HG03064 (cell line): ENCODE measurements at regions not wholly inside any gene's neighbourhood (a gene's known extent, or its start where the extent isn't known, plus 50 kb on each side); places are given as distances from the start of the nearest gene placed in this dataset.

Experiments
- ATAC-seq: cut with Tn5 transposase; IDR thresholded peaks from one replicate; pipeline ENCODE4 v1.9.1; 2021; ENCODE audit warnings: low read depth; ENCODE audit not compliant: unreplicated experiment

GRCh38 chr21:25342816-25343215 is 264.5 kb downstream of the MRPL39 start:
- ATAC-seq = no peak

DNA sequence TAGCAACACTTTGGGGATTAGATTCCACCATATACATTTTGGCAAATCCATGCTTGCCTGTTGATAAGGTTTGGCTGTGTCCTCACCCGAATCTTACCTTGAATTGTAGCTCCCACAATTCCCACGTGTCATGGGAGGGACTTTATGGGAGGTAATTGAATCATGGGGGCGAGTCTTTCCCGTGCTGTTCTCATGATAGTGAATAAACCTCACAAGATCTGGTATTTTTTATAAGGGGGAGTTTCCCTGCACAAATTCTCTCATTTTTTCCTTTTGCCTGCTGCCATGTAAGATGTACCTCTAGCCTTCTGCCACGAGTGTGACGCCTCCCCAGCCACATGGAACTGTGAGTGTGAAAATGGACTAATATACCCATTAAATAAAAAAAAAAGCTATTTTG is 265.3 kb downstream of the MRPL39 start:
- ATAC-seq = no peak

DNA sequence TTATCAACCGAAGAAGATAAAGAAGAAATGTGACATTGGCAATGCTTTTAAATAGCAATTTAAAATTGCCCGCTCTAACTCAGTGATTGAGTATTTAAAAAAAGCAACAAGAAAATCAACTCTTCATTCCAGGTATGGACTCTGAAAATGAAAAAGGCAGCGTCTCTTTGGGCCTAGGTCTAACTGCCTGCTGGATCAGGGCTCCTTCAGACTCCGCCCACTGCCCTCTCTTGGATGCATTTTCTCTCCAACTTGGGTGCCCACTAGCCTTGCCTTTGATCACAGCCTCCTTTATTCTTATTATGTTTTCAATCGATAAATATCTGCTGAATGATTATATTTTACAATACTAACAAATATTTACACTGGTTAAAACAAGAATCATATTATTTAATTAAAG is 268.9 kb downstream of the MRPL39 start:
- no peak for ATAC-seq

- ATAC-seq = no peak
These were observed 273.1 kb downstream of the MRPL39 start for GRCh38 chr21:25334046-25334730.

- ATAC-seq = no peak
These were observed 276.0 kb downstream of the MRPL39 start for GRCh38 chr21:25331286-25331685.

GRCh38 chr21:25330266-25330665 is 277.0 kb downstream of the MRPL39 start:
- ATAC-seq = no peak

DNA sequence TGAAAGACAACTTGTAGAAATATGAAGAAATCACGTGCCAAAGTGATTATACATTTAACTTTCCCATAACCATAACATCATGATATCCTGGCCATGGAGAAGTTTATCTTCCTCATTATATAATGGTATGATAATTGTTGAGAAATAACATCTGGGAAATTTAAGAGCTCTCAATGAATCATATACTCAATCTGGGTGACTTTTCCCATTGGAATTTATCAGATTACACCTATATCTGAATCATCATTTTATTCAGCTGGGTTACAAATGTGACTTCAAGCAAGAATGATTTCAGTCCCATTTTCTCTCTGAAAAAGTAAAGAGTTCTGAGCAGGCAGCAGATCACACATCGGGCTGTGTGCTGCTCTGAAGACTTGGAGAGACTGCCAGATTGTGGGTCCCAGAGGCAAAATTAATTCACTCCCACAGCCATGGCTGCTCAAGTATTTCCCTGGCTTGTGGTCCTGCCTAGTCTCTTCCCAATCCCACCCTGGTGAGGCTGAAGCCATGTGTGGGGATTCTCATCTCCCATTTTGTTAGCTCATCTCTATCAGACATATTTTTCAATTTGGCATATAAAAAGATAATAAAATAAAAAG is 278.0 kb downstream of the MRPL39 start:
- ATAC-seq = no peak

DNA sequence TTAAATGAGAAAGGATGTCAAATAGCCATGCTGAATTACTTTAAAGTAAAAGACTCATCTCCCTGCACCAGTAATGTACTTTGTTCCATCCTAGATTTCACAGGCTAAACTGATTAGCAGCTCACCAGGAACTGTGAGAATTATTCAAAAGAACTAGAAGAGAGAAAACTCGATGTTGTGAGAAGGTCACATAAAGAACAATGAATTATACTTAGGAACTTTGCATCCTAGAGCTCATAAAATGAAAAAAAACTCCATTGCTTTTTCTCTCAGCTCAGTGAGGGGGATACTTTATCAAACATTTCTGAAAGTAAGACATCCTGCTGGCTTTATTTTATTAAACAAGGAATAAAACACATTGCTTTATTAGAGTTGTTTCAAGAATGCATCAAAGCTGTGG is 278.5 kb downstream of the MRPL39 start:
- no peak for ATAC-seq

- no peak for ATAC-seq
These were observed 281.1 kb downstream of the MRPL39 start for GRCh38 chr21:25326181-25326580.

GRCh38 chr21:25324666-25325065 is 282.6 kb downstream of the MRPL39 start:
- no peak for ATAC-seq

GRCh38 chr21:25323356-25323949 is 283.8 kb downstream of the MRPL39 start:
- ATAC-seq = no peak

DNA sequence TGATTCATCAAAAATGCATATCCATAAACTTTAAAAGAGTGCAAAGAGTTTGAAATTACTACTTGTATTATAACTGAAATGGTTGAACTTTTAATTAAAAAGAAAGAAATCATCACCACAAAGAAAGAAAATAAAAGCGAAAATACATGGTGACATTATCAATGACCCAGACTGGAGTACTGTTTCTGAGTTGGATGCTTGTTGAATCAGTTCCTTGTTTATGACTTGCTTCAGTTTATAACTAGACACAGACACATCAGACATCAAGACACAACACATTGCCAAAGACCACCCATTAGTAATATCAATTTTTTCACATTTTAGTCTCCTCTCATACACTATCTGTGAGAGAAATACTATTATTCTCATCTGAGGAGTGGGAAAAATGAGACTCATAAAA is 293.0 kb downstream of the MRPL39 start:
- ATAC-seq = no peak

DNA sequence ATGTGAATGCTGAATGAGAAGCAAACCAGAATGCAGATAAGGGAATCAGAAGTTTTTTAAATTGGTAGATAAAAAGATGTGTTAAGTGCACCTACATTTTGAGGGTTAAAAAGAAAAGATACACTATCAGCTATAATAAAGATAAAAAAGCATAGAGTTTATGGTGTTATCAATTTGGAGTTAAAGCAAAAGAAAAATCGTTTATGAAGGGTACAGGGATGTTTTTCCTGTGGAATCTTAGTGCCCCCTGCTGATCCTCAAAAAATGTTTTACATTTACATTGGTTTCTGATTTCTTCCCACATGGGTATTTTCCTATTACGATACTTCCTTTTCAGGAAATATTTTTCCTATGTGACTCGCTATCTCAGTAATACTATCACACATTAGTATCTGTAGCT is 293.5 kb downstream of the MRPL39 start:
- no peak for ATAC-seq

DNA sequence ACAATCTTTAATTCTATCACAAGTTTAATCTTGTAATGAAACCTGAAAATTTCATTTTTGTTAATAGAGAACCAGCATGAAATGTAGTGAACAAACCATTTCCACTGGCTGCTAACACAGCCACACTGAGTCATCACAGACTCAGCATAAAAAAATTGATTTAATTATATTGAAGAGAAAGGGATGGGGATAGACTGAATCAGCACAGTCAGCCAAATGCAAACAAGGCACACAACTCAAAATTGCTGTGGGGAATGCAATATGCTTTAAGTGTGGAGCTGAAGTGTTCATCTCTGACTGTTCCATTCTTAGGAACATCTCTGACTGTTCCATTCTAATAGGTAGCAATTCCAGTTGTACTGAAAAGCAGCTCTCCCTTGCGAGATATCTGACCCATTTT is 299.8 kb downstream of the MRPL39 start:
- no peak for ATAC-seq

DNA sequence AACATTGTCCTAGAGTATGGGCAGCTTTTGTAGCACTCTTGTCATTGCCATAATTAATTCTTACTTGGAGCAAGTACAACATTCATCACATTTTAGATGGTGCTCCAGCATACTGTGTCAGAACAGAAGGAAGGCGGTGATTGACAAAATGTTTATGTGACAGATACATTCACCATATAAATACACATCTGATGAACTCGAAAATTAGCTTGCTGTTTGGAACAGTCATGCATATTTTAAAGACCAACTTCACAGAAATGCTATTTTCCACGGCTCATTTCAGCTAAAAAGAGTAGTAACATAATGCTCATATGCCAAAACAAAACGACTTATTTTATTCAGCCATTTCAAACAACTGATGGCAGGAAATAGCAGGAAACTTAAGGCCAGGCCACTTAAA is 302.7 kb downstream of the MRPL39 start:
- ATAC-seq = no peak

- no peak for ATAC-seq
These were observed 306.6 kb downstream of the MRPL39 start for GRCh38 chr21:25300632-25301031.

DNA sequence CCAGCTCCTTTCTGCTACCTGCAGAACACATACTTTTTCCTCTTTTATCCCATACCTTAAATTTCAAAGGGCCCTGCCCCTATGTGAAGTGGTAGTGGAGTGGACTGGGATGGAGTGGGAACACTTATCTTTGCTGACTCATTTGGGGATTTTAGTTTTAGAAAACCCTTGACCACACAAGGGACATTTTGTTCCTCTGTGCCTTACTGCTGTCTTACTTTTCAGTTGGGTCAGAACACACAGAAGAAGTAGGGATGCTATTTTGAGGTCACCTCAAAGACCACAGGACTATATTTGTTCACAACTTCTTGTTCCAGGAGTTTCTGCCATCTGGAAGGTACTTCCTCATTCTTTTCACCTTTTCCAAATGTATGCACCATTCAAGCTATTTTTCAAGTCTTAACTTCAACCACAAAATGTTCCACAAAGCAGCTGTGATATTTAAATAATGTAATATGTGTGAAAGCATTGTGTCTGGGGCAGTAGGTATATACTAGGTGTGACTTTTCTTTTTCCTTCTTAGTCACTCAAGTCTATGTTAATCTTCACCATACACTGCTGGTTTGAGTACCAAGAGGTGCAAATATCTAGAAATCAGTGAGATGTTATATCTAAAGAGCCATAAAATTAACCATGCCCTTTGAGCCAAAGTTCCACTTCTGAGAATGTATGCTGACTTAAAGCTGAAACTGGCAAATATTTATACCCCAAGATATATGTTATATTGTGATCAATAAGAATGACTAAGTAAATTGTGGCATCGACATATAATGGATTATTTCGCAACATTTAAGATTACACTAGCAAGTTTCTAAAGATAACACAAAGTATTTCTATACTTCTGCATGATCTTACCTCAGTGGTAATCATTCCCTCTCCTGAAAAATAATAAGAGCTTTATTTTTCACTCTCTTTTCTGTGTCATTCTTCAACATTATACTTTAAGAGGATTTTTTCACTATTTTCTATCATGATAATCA is 308.5 kb downstream of the MRPL39 start:
- peak; percentile 88 for ATAC-seq

DNA sequence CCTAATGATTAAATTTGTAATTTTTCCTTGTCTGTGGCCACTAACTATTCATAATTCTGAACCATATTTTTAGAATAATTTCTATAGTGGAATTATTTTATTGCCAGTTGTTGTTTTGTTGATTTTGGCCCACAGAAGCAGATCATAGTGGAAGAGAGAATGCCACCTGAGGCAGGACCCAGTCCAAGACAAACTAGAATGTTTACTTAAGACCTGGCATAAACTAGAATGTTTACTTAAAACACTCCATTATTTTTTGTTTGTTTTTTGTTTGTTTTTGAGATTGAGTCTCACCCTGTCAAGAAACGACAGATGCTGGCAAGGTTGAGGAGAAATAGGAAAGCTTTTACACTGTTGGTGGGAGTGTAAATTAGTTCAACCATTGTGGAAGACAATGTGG is 310.2 kb downstream of the MRPL39 start:
- ATAC-seq = no peak

DNA sequence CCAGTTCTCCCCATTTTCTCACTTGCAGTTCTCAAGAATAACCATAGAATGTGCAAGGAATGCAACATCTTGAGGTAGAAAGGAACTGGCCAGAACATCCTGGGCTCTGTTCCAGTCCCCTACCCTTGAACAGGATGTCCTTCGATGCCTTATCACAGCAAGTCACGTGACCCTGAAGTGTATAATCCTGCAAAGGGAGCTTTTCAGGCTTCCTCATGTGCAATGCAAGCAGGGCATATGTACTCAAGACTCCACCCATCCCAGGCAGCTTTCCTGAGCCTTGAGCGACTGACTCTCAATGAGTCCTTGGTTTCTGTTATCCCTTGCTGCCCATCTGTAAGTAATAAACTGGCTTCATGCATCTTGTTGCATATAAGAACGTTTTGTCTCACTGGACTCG is 311.0 kb downstream of the MRPL39 start:
- ATAC-seq = no peak

DNA sequence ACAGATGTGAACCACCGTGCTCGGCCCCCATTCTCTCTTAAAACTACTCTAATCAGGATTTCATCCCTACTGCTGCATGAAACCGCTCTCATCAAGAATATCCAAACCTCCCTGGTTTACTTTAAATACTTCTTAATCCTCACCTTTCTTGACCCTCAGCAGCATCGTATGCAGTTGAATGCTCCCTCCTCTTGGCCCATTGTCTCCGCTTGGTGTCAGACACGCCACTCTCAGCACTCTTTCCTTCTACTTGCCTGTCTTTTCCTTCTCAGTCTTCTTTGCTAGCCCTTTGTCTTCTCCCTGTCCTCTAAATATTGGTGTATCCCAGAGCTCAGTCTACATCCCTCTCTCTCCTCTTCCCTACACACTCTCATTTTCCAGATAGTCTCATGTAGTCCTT is 314.9 kb downstream of the MRPL39 start:
- ATAC-seq = no peak

GRCh38 chr21:25283720-25284119 is 323.6 kb downstream of the MRPL39 start:
- ATAC-seq = no peak
